Activated T-cell treated with anti-CD3 and anti-CD28 coated beads, Interleukin-2, amount 50 U/mL, for 72 hours (primary cell): ENCODE measurements at regions not wholly inside any gene's neighbourhood (a gene's known extent, or its start where the extent isn't known, plus 50 kb on each side); places are given as distances from the start of the nearest gene placed in this dataset.

ENCODE experiments used
- ATAC-seq, 2 donors: fragments of 150-1000 bp; cut with Tn5 transposase; replicated peaks in 1 of 2; 2 replicates each; pipeline ENCODE4 v1.10.0; 2021; ENCODE audit warnings: moderate library complexity in 2 of 2, mild to moderate bottlenecking in 1 of 2
- DNase-seq, 2 donors: peaks; one replicate each; pipeline ENCODE4 v3.0.0; 2021 to 2022; ENCODE audit warnings: mixed read lengths in 1 of 2
- H3K27ac Mint-ChIP-seq: one replicate; pipeline ENCODE4 v1.8.0; 2022; ENCODE audit warnings: mild to moderate bottlenecking, moderate library complexity, mixed read lengths
- H3K27me3 Mint-ChIP-seq: one replicate; pipeline ENCODE4 v1.8.0; 2022; ENCODE audit warnings: low read depth, mixed read lengths
- H3K36me3 Mint-ChIP-seq, 2 donors: one replicate each; pipeline ENCODE4 v1.8.0; 2022; ENCODE audit warnings: mixed read lengths in 2 of 2, mild to moderate bottlenecking in 1 of 2; ENCODE audit not compliant: insufficient read depth in 2 of 2
- H3K4me1 Mint-ChIP-seq: one replicate; pipeline ENCODE4 v1.8.0; 2022; ENCODE audit warnings: low read depth, mixed read lengths
- H3K4me3 Mint-ChIP-seq, 2 donors: one replicate each; pipeline ENCODE4 v1.8.0; 2022; ENCODE audit warnings: mild to moderate bottlenecking in 2 of 2, mixed read lengths in 2 of 2, moderate library complexity in 2 of 2
- H3K9me3 Mint-ChIP-seq, 2 donors: one replicate each; pipeline ENCODE4 v1.8.0; 2022; ENCODE audit warnings: mixed read lengths in 2 of 2

GRCh38 chr13:76709851-76710250 lies 176.4 kb downstream of the KCTD12 start:
- Mint-ChIP-seq H3K4me3 (no peak overlapping the region), H3K27ac (no peak overlapping the region)

GRCh38 chr13:76708138-76708688 lies 178.0 kb downstream of the KCTD12 start:
- no peak for ATAC-seq
- peaks cover 0 to under 1% of the 10 kb centered on the region in 2 donors for H3K9me3 Mint-ChIP-seq

More at GRCh38 chr13:76709851-76710250, 176.4 kb downstream of the KCTD12 start:
- no peak for DNase-seq
- ATAC-seq: no peak
- Mint-ChIP-seq H3K9me3 (peaks cover 0 to 2% of the 10 kb centered on the region in 2 donors), H3K36me3 (no peaks in the 10 kb centered on the region), H3K4me1 (no peaks in the 10 kb centered on the region), H3K27me3 (peaks cover 5% of the 10 kb centered on the region)

GRCh38 chr13:76707360-76707759 lies 178.8 kb downstream of the KCTD12 start:
- DNase-seq: no peak
- Mint-ChIP-seq H3K36me3 (no peaks in the 10 kb centered on the region), H3K4me1 (no peaks in the 10 kb centered on the region), H3K9me3 (no peaks in the 10 kb centered on the region), H3K27me3 (no peaks in the 10 kb centered on the region), H3K27ac (no peak overlapping the region), H3K4me3 (no peak overlapping the region)
- no peak for ATAC-seq

More at GRCh38 chr13:76708138-76708688, 178.0 kb downstream of the KCTD12 start:
- peaks cover 2% of the 10 kb centered on the region for H3K27me3 Mint-ChIP-seq
- H3K4me1 Mint-ChIP-seq: no peaks in the 10 kb centered on the region
- H3K4me3 Mint-ChIP-seq: no peak overlapping the region
- no peaks in the 10 kb centered on the region for H3K36me3 Mint-ChIP-seq
- H3K27ac Mint-ChIP-seq: no peak overlapping the region
- no peak for DNase-seq

- H3K27me3 Mint-ChIP-seq: no peaks in the 10 kb centered on the region
- no peaks in the 10 kb centered on the region for H3K9me3 Mint-ChIP-seq
- H3K27ac Mint-ChIP-seq: no peak overlapping the region
- no peak overlapping the region for H3K4me3 Mint-ChIP-seq
- H3K4me1 Mint-ChIP-seq: no peaks in the 10 kb centered on the region
- ATAC-seq (no peak), DNase-seq (no peak)
- H3K36me3 Mint-ChIP-seq: no peaks in the 10 kb centered on the region
Measured at GRCh38 chr13:76703621-76704288, 182.4 kb downstream of the KCTD12 start.

DNA sequence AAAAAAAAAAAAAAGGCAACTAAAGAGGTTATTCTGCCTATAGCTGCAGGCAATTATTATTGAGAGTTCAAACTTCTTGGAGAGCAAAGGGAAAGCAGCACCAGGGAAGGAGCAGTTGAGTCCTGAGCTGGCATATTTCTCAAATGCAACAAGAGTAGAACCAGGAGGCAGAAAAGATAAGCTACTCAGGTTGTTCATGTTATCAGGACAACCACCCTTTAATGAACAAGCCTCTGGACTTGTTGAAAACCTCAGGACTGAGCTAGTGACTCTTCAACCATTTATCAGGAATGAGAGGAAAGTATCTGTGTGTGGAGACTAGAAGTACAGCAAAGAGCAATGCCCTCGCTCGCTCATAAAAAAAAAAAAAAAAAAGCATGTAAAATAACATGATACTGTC lies 183.0 kb downstream of the KCTD12 start:
- no peak for ATAC-seq
- Mint-ChIP-seq H3K36me3 (no peaks in the 10 kb centered on the region), H3K9me3 (no peaks in the 10 kb centered on the region), H3K27ac (no peak overlapping the region), H3K4me1 (no peaks in the 10 kb centered on the region), H3K27me3 (no peaks in the 10 kb centered on the region), H3K4me3 (no peak overlapping the region)
- DNase-seq: no peak

- Mint-ChIP-seq H3K4me1 (no peaks in the 10 kb centered on the region), H3K4me3 (no peak overlapping the region), H3K9me3 (no peaks in the 10 kb centered on the region), H3K27me3 (no peaks in the 10 kb centered on the region), H3K27ac (no peak overlapping the region), H3K36me3 (no peaks in the 10 kb centered on the region)
- DNase-seq (no peak), ATAC-seq (no peak)
Measured at GRCh38 chr13:76697288-76697687, 188.9 kb downstream of the KCTD12 start.

DNA sequence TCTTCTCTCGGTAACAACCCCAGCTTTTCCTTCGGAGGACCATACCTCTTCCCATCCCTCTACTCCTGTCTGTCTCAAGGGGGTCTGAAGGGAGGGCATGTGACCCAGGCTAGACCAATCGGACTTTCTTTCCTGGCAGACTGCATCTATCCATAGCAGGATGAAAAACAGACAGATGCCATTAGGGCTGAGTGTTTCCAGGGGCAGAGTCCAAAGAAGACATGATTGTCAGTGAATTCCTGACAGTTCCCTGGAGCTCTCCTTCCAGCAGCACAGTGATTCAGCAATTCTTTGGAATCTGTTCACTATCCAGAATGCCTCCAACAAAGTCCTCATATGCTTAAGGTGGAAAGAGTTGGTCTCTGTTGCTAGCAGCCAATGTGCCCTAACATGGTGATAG lies 189.8 kb downstream of the KCTD12 start:
- Mint-ChIP-seq H3K4me3 (no peak overlapping the region), H3K4me1 (no peaks in the 10 kb centered on the region), H3K27me3 (no peaks in the 10 kb centered on the region), H3K27ac (no peak overlapping the region), H3K36me3 (no peaks in the 10 kb centered on the region), H3K9me3 (no peaks in the 10 kb centered on the region)
- no peak for DNase-seq
- no peak for ATAC-seq

- no peak overlapping the region for H3K27ac Mint-ChIP-seq
- DNase-seq (no peak), ATAC-seq (no peak)
- no peaks in the 10 kb centered on the region for H3K36me3 Mint-ChIP-seq
- no peaks in the 10 kb centered on the region for H3K4me1 Mint-ChIP-seq
- no peaks in the 10 kb centered on the region for H3K9me3 Mint-ChIP-seq
- H3K27me3 Mint-ChIP-seq: no peaks in the 10 kb centered on the region
- H3K4me3 Mint-ChIP-seq: no peak overlapping the region
Measured at GRCh38 chr13:76693086-76693485, 193.1 kb downstream of the KCTD12 start.

GRCh38 chr13:76692346-76692745 lies 193.9 kb downstream of the KCTD12 start:
- Mint-ChIP-seq H3K36me3 (no peaks in the 10 kb centered on the region), H3K27ac (no peak overlapping the region), H3K4me1 (peaks cover 7% of the 10 kb centered on the region), H3K27me3 (no peaks in the 10 kb centered on the region), H3K9me3 (no peaks in the 10 kb centered on the region), H3K4me3 (no peak overlapping the region)
- no peak for DNase-seq
- no peak for ATAC-seq

GRCh38 chr13:76690611-76691010 lies 195.6 kb downstream of the KCTD12 start:
- no peaks in the 10 kb centered on the region for H3K36me3 Mint-ChIP-seq
- H3K4me1 Mint-ChIP-seq: peaks cover 7% of the 10 kb centered on the region
- H3K27me3 Mint-ChIP-seq: no peaks in the 10 kb centered on the region
- ATAC-seq (no peak), DNase-seq (no peak)
- H3K27ac Mint-ChIP-seq: no peak overlapping the region
- no peak overlapping the region for H3K4me3 Mint-ChIP-seq
- no peaks in the 10 kb centered on the region for H3K9me3 Mint-ChIP-seq

DNA sequence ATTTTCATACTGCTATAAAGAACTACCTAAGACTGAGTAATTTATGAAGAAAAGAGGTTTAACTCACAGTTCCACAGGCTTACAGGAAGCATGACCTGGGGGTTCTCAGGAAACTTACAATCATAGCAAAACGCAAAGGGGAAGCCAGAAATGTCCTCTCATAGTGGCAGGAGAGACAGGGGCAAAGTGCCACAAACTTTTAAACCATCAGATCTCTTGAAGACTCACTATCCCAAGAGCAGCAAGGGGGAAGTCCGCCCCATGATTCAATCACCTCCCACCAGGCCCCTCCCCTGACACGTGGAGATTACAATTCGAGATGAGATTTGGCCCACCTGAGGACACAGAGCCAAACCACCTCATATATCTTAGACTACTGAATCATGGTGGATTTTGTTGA lies 198.7 kb downstream of the KCTD12 start:
- no peaks in the 10 kb centered on the region for H3K36me3 Mint-ChIP-seq
- no peak overlapping the region for H3K27ac Mint-ChIP-seq
- H3K9me3 Mint-ChIP-seq: no peaks in the 10 kb centered on the region
- ATAC-seq (peak; percentile 65 to 75), DNase-seq (peak; percentile 14 to 15)
- H3K27me3 Mint-ChIP-seq: no peaks in the 10 kb centered on the region
- H3K4me3 Mint-ChIP-seq: no peak overlapping the region
- H3K4me1 Mint-ChIP-seq: peaks cover 7% of the 10 kb centered on the region

- Mint-ChIP-seq H3K36me3 (no peaks in the 10 kb centered on the region), H3K4me3 (no peak overlapping the region), H3K9me3 (no peaks in the 10 kb centered on the region), H3K4me1 (peaks cover 7% of the 10 kb centered on the region), H3K27ac (no peak overlapping the region), H3K27me3 (peaks cover 8% of the 10 kb centered on the region)
- ATAC-seq (no peak), DNase-seq (no peak)
Measured at GRCh38 chr13:76685938-76686337, 200.3 kb downstream of the KCTD12 start.

GRCh38 chr13:76684336-76684735 lies 201.9 kb downstream of the KCTD12 start:
- Mint-ChIP-seq H3K27me3 (peaks cover 8% of the 10 kb centered on the region), H3K36me3 (no peaks in the 10 kb centered on the region), H3K4me1 (peaks cover 7% of the 10 kb centered on the region), H3K9me3 (no peaks in the 10 kb centered on the region), H3K4me3 (no peak overlapping the region), H3K27ac (no peak overlapping the region)
- DNase-seq: no peak
- no peak for ATAC-seq

GRCh38 chr13:76683854-76684253 lies 202.4 kb downstream of the KCTD12 start:
- Mint-ChIP-seq H3K9me3 (no peaks in the 10 kb centered on the region), H3K36me3 (no peaks in the 10 kb centered on the region), H3K27me3 (peaks cover 8% of the 10 kb centered on the region), H3K4me1 (peaks cover 7% of the 10 kb centered on the region), H3K4me3 (no peak overlapping the region), H3K27ac (no peak overlapping the region)
- DNase-seq (no peak), ATAC-seq (no peak)
